Kidney (tissue), 13 donors: ENCODE measurements at regions not wholly inside any gene's neighbourhood (a gene's known extent, or its start where the extent isn't known, plus 50 kb on each side); places are given as distances from the start of the nearest gene placed in this dataset.
A peak's percentile ranks its signal among the peaks of the same experiment; 100 is the strongest.

ENCODE experiments used
- DNase-seq, 5 donors: peaks; one replicate each; pipeline ENCODE4 v3.0.0-alpha.2; 2013 to 2020
- FAIRE-seq: peaks from 2 replicates; lab custom pipeline; 2012; peaks lifted over from hg19 to GRCh38; lab: Jason Lieb, UNC
- H3K27ac ChIP-seq, 2 donors: one replicate each; pipeline ENCODE4 v1.7.0; 2013; ENCODE audit warnings: low read depth in 2 of 2, low read length in 2 of 2, inconsistent platforms in 1 of 2
- H3K27me3 ChIP-seq: one replicate; pipeline ENCODE4 v1.7.1; 2013; ENCODE audit warnings: low read length, inconsistent platforms; ENCODE audit not compliant: control insufficient read depth, insufficient read depth
- H3K36me3 ChIP-seq, 3 donors: one replicate each; pipeline versions ENCODE4 v1.7.0 to v1.7.1; 2013; ENCODE audit warnings: low read length in 3 of 3, control low read depth in 1 of 3, inconsistent platforms in 1 of 3; ENCODE audit not compliant: insufficient read depth in 3 of 3, control insufficient read depth in 2 of 3
- H3K4me1 ChIP-seq, 3 donors: one replicate each; pipeline versions ENCODE4 v1.7.0 to v1.7.1; 2013; ENCODE audit warnings: low read length in 3 of 3, inconsistent platforms in 1 of 3, low read depth in 1 of 3; ENCODE audit not compliant: control insufficient read depth in 2 of 3, insufficient read depth in 2 of 3
- H3K4me3 ChIP-seq, 3 donors: one replicate each; pipeline versions ENCODE4 v1.7.0 to v1.8.1; 2013; ENCODE audit warnings: low read length in 3 of 3, control low read depth in 1 of 3, inconsistent platforms in 1 of 3
- H3K9ac ChIP-seq, 3 donors: one replicate each; pipeline versions ENCODE4 v1.7.0 to v1.7.1; 2013; ENCODE audit warnings: low read length in 3 of 3, control low read depth in 1 of 3, inconsistent platforms in 1 of 3
- H3K9me3 ChIP-seq, 3 donors: one replicate each; pipeline versions ENCODE4 v1.7.0 to v1.7.1; 2013; ENCODE audit warnings: low read length in 3 of 3, control low read depth in 1 of 3, inconsistent platforms in 1 of 3; ENCODE audit not compliant: control insufficient read depth in 2 of 3, insufficient read depth in 1 of 3
- intact Hi-C: fragments of 100-400 bp; cut with DNase I; formaldehyde crosslinking; loops from one replicate; pipeline ENCODE4 v1.11.1; 2022
- TF ChIP-seq, protein P1 (sequence below): IDR thresholded peaks from 3 replicates; pipeline ENCODE4 v1.5.1; 2012; ENCODE audit warnings: mild to moderate bottlenecking, moderate library complexity, borderline replicate concordance; ENCODE audit not compliant: insufficient read depth; ENCODE audit errors: extremely low read depth
- donor health status: control.
- donor health status: control.
- donor health status: control.
- donor health status: control.
- donor health status: control.
- donor health status: DM: yes; HTN: yes; CAD: no.
- donor health status: Normal renal cell carcinoma (clear cell type).

DNA sequence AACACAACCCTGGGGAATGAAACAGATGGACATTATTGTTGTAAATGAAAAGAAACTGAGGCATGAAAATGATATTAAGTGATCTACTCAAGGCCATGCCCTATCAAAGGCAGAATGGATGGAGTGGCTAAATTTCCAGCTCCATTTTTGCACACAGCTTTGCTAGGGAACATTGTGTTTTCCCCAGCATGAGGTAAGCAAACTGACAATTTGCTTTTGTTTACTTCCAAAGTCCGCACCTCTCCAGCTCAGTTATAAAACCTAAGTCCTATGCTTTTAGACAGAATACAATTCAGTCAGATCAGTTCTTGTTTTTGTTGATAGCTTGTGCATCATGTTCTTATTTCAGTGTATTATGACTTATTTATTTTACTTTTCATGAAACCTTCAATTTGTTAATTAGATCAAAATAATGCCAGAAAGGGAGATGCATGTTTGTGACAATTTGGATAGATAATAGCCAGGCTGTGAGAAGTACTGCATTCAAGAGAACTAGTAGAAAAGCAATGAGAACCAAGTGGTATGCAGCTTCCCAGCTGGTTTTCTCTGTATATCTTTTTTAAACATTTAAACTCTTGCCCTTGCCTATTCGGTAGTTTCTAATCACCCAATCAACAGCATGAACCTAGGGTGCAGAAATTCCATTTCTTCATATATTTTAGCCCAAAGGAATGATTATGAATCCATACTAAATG, 380.8 kb downstream of the SPATA31D1 start:
- no peak for DNase-seq
- TF ChIP-seq, protein P1, sequence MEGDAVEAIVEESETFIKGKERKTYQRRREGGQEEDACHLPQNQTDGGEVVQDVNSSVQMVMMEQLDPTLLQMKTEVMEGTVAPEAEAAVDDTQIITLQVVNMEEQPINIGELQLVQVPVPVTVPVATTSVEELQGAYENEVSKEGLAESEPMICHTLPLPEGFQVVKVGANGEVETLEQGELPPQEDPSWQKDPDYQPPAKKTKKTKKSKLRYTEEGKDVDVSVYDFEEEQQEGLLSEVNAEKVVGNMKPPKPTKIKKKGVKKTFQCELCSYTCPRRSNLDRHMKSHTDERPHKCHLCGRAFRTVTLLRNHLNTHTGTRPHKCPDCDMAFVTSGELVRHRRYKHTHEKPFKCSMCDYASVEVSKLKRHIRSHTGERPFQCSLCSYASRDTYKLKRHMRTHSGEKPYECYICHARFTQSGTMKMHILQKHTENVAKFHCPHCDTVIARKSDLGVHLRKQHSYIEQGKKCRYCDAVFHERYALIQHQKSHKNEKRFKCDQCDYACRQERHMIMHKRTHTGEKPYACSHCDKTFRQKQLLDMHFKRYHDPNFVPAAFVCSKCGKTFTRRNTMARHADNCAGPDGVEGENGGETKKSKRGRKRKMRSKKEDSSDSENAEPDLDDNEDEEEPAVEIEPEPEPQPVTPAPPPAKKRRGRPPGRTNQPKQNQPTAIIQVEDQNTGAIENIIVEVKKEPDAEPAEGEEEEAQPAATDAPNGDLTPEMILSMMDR, result no peak
- Histone ChIP-seq H3K27me3 (no peaks in the 10 kb centered on the region), H3K36me3 (no peaks in the 10 kb centered on the region), H3K4me1 (peaks cover 0 to 4% (median 0%) of the 10 kb centered on the region in 3 donors), H3K9ac (no peak overlapping the region), H3K4me3 (no peak overlapping the region), H3K27ac (no peak overlapping the region), H3K9me3 (no peaks in the 10 kb centered on the region)
- intact Hi-C loops, result no loop called here
- FAIRE-seq, result no peak

DNA sequence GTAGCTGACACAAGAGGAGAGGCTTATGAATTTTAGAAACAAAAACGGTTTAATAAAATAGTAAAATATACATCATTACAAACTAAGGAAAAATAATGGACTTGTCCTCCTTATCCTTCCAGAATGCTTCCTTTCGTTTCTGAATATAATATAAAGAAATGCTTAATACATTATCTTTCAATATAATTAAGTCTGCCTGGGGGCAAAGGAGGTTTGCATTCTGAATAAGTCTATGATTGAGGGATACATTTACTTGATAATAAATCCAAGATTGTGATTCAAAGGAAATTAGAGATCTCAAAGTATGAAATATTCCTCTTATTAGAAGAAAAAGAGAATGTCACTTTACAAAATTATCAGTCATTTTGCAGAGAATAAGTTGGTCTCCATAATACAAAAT, 386.5 kb downstream of the SPATA31D1 start:
- Histone ChIP-seq H3K27me3 (no peaks in the 10 kb centered on the region), H3K36me3 (no peaks in the 10 kb centered on the region), H3K4me1 (no peaks in the 10 kb centered on the region), H3K27ac (no peak overlapping the region), H3K9ac (no peak overlapping the region), H3K9me3 (no peaks in the 10 kb centered on the region), H3K4me3 (no peak overlapping the region)
- FAIRE-seq (no peak), DNase-seq (no peak)
- intact Hi-C loops, result no loop called here
- TF ChIP-seq, protein P1, result no peak

DNA sequence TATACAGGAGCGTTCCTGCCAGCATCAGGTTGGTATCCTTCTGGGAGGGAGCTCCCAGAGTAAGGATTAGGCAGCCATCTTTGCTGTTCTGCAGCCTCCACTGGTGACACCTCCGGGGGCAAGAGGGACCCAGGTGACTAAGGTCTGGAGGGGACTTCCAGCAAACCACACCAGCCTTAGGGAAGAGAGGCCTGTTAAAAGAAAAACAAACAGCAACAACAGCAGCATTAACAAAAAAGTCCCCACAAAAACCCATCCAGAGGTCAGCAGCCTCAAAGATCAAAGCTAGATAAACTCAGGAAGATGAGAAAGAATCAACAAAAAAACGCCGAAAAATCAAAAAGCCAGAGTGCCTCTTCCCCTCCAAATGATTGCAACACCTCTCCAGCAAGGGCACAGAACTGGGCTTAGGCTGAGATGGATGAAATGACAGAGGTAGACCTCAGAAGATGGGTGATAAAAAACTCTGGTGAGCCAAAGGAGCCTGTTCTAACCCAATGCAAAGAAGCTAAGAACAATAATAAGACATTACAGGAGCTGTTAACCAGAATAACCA, 388.2 kb downstream of the SPATA31D1 start:
- no peaks in the 10 kb centered on the region for H3K4me1 ChIP-seq
- H3K27me3 ChIP-seq, result no peaks in the 10 kb centered on the region
- no peaks in the 10 kb centered on the region for H3K36me3 ChIP-seq
- H3K4me3 ChIP-seq, result no peak overlapping the region
- TF ChIP-seq, protein P1, result no peak
- H3K9me3 ChIP-seq, result no peaks in the 10 kb centered on the region
- intact Hi-C loops, result no loop called here
- H3K27ac ChIP-seq, result no peak overlapping the region
- DNase-seq, result peak in 1 of 5 donors; percentile 26
- FAIRE-seq, result no peak
- H3K9ac ChIP-seq, result no peak overlapping the region
